EL (cell line): ENCODE measurements at regions not wholly inside any gene's neighbourhood (a gene's known extent, or its start where the extent isn't known, plus 50 kb on each side); places are given as distances from the start of the nearest gene placed in this dataset.

Experiments
- DNase-seq: peaks from one replicate; pipeline ENCODE4 v3.0.0-alpha.2; 2016

- peak; percentile 84 for DNase-seq
Observed at GRCh38 chr13:30125422-30126073, 181.8 kb downstream of the KATNAL1 start.

DNA sequence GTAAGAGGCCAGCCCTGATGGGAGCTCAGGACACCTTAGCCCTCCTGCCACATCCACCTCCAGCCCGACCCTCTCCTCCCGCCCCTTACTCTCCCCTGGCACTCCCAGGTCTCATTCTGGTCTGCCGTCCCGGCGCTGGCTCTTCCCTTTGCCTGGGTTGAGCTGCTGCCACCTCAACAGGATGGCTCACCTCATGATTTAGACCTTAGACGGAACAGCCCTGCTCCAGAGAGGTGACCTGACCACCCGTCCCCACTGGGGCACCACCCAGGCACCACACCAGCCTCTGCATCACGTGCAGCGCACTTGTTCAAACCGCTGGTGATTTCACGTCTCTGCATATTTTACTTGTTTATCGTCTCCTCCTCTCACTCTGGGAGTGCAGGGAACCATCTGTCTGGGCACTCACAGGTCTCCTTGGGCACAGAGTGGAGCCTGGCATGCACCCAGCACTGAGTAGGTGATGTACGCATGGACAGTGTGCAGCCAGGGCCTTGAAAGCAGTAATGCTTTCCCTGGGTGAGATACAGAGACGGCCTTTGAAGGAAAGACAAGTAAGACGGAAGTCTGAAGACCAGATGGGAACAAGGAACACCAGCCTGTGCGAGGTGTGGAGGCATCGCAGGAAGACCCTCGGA is 183.1 kb downstream of the KATNAL1 start:
- no peak for DNase-seq

DNA sequence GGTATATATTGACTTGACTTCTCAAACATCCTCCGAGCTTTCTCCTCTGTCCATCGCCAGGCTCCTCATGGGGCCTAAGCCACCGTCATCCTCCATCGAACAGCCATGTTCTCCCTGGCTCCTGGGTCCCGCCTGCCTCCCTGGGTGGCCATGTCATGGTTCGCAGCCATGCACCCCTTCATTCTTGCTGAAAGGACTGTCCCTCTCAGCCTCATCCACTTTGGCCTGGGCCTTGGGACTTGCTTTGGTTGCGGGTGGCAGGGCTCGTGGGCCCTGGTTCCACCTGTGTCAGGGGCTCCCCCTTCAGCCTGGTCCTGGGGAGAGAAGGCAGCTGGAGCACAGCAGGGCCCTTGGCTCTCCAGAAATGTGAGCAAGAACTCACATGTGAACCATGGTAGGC is 183.8 kb downstream of the KATNAL1 start:
- no peak for DNase-seq

GRCh38 chr13:30121666-30122065 is 185.7 kb downstream of the KATNAL1 start:
- DNase-seq, result no peak

DNA sequence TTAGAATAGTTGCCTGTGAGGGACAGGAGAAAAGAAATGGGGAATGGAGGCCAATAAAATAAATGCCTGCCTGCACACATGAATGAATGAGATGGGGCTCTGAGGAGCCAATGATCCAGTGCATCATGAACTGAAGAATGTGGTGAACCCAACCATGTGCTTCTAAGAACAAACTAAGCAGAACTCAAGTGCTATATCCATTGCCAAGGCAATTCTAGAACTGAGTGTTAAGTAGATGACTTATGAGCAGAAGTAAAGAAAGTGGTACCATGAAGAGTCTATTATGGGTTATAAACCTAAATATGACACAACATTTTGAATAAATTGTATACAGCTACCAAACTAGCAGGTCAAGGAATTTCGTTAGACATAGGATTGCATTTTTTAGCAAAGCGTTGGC is 186.1 kb downstream of the KATNAL1 start:
- DNase-seq, result no peak

GRCh38 chr13:30120133-30120822 is 187.1 kb downstream of the KATNAL1 start:
- DNase-seq, result no peak

- DNase-seq, result peak; percentile 94
Observed at GRCh38 chr13:30119476-30119875, 187.9 kb downstream of the KATNAL1 start.

GRCh38 chr13:30116379-30116778 is 191.0 kb downstream of the KATNAL1 start:
- no peak for DNase-seq

GRCh38 chr13:30115257-30115600 is 192.1 kb downstream of the KATNAL1 start:
- DNase-seq, result no peak

DNA sequence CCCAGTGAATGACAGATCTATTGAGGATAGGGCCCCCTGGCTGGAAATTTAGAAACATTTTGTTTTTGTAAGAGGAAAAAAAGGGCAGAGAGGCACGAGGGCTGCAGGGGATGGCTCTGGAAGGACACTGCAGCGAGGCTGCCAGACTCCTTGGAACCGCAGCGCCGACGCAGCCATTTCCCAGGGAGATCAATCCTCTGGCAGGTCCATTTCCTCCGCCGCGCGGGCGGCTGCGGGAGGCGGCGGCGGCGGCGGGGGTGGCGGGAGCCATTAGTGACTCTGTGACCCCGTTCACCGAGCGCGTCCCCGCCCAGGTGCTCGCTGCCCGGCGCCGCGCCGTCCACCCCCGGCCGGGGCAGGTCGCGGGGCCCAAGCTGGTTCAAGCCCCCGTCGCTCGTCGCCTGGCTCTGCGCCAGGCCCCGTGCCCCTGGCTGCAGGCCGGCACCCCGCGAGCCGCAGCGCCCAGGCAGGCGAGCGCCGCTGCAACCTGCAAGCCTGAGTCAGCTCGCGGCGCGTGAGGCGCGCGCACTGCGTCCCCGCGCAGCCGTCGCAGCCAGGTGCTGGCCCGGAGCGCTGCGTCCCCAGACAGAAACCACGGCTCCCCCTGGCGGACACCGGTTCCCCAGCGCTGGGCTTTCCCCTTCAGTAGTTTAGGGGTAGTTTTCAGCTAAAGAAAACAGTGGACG is 192.6 kb downstream of the KATNAL1 start:
- DNase-seq, result peak; percentile 82

DNA sequence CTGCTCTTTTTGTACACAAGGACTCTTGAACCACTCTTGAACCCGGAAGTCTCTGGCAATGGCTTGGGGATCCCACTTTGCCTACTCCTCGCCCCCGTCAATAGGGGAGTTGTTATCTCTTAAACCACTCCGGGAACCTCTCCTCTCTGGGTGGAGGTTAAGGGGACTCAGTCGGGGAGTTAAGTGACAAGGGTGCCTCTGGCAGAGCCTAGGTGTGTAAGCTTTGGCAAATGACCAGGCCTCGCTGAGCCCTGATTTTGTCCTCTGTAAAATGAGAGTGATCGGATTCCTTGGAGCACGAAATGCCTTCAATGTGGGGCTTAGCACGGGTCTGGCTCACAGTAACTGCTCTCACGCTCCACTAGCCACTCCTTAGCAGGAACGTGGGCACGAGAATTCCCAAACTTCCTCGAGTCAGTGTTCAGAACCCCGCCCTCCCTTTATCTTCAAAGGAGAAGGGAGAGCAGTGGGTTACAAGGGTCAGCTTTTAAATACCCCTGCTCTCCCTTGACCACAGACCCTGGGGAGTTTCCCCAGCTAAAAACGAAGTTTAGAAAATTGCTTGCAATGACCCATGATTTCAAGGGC is 193.3 kb downstream of the KATNAL1 start:
- DNase-seq, result no peak

GRCh38 chr13:30113551-30113950 is 193.8 kb downstream of the KATNAL1 start:
- no peak for DNase-seq

GRCh38 chr13:30112602-30113435 is 194.5 kb downstream of the KATNAL1 start:
- DNase-seq, result peak; percentile 83

GRCh38 chr13:30111810-30112209 is 195.5 kb downstream of the KATNAL1 start:
- DNase-seq, result peak; percentile 29

- no peak for DNase-seq
Observed at GRCh38 chr13:30110301-30111070, 196.9 kb downstream of the KATNAL1 start.

GRCh38 chr13:30109471-30110135 is 197.7 kb downstream of the KATNAL1 start:
- DNase-seq, result no peak

DNA sequence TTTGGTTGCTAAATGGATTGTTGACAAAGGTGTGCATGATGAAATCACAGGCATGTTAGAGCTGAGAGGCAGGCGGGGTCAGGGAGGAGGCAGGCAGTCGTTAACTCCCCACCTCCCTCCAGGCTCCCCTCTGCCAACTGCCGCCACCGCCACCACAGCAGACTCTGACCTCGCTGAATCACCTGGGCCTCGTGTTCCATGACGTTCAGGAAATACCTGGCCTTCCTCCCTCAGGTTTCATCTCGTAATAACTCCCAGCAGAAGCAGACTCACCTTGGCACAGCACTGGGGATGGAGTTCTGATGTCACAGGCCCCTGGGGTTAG is 198.5 kb downstream of the KATNAL1 start:
- DNase-seq, result no peak

- no peak for DNase-seq
Observed at GRCh38 chr13:30108216-30108912, 199.0 kb downstream of the KATNAL1 start.

GRCh38 chr13:30107521-30108136 is 199.7 kb downstream of the KATNAL1 start:
- DNase-seq, result peak; percentile 76

DNA sequence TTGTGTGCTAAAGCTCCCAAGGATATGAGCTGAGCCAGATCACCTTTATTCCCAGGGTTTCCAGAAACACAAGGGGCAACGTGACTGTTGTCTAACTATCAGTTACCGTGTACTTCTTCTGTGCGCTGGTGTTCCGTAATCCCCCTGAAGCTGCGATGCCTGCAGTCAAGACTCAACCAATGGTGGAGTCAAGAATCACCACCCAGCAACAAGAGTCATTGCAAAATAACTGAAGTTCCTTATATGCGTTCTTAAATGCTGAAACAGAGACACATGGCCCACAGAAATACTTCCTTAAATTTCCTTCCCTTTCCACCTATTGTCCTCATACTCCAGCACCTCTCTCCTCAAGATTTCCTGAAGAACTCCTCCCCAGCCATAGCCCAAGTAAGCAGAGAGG is 200.2 kb downstream of the KATNAL1 start:
- no peak for DNase-seq
